ENCODE measurements at regions not wholly inside any gene's neighbourhood (a gene's known extent, or its start where the extent isn't known, plus 50 kb on each side); places are given as distances from the start of the nearest gene placed in this dataset.

GRCh38 chr7:85833066-85833465 is 646.2 kb upstream of the SEMA3D start:
- intact Hi-C loops (cut with DNase I) = no loop called here
- Histone ChIP-seq H3K4me1 (no peaks in the 10 kb centered on the region), H3K27ac (no peak overlapping the region), H3K4me3 (no peak overlapping the region), H3K27me3 (no peaks in the 10 kb centered on the region), H3K9me3 (no peaks in the 10 kb centered on the region), H3K36me3 (no peaks in the 10 kb centered on the region)
- 61 to 66% (median 64%) methylated on average over 3 of the region's 3 CpGs for WGBS, 4 donors
- ATAC-seq = no peak
- TF ChIP-seq POLR2A (IDR thresholded peaks at IDR 0.05) (no peak), CTCF (IDR thresholded peaks at IDR 0.05) (no peak)
- DNase-seq = no peak

DNA sequence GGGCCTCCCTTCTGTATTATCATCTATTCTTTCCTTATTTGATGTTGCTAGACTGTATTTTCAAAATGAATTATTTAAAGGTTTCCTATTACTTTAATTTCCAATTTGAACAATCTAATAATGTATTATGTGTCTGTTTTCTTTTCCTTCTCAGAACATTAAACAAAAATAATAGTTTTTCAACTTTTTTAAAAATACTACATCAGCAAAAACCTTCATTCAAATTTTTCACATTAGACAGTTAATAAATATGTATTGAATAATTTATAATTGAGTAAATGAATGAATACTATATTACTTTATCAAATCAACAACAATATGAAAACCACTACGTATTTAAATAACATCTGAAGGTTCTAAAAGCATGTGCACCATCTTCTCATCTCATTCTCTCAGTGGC is 644.1 kb upstream of the SEMA3D start:
- Histone ChIP-seq H3K9me3 (no peaks in the 10 kb centered on the region), H3K27ac (no peak overlapping the region), H3K4me1 (no peaks in the 10 kb centered on the region), H3K4me3 (no peak overlapping the region), H3K27me3 (no peaks in the 10 kb centered on the region), H3K36me3 (no peaks in the 10 kb centered on the region)
- TF ChIP-seq CTCF (IDR thresholded peaks at IDR 0.05) (no peak), POLR2A (IDR thresholded peaks at IDR 0.05) (no peak)
- ATAC-seq (no peak), DNase-seq (no peak)
- intact Hi-C loops (cut with DNase I) = no loop called here
- 64 to 73% (median 67%) methylated on average over 1 of the region's 1 CpG for WGBS, 4 donors

DNA sequence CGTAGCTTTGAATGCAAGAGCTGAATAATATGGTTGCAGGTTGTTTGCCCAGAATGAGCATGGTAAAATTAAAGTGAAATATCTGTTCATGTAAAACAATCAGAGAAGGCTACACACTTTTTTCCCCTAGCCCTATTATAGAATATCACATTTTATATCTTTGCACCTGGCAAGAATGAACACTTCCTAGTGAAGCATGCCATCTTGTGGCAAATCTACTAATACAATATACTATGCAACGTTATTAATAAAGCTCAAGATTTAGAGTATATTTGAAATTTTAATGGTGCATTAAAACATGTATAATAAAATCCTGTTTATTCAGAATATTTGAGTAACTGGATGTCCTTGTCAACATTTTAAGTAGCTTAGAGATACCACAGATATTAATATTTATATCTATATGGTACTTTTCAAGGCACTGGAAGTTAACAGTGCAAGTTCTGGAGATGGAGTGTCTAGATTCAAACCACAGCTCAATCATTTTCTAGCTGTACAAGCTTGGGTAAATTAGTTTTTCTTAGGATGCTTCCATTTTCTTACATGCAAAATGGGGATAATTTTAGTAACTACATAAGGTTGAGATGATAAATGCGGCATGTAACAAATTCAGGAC is 643.1 kb upstream of the SEMA3D start:
- intact Hi-C loops (cut with DNase I) = no loop called here
- H3K4me3 ChIP-seq = no peak overlapping the region
- no peaks in the 10 kb centered on the region for H3K4me1 ChIP-seq
- no peak overlapping the region for H3K27ac ChIP-seq
- no peak for DNase-seq
- no peak for ATAC-seq
- peak in 2 of 12 donors; percentile 15 to 30 for TF ChIP-seq CTCF (IDR thresholded peaks at IDR 0.05)
- TF ChIP-seq POLR2A (IDR thresholded peaks at IDR 0.05) = no peak
- WGBS, 4 donors = 61 to 66% (median 64%) methylated on average over 3 of the region's 3 CpGs
- no peaks in the 10 kb centered on the region for H3K9me3 ChIP-seq
- no peaks in the 10 kb centered on the region for H3K36me3 ChIP-seq
- H3K27me3 ChIP-seq = no peaks in the 10 kb centered on the region

GRCh38 chr7:85829176-85829575 is 642.3 kb upstream of the SEMA3D start:
- no peak for TF ChIP-seq POLR2A (IDR thresholded peaks at IDR 0.05)
- no peak for TF ChIP-seq CTCF (IDR thresholded peaks at IDR 0.05)
- 82 to 90% (median 84%) methylated on average over 1 of the region's 1 CpG for WGBS, 4 donors
- no peaks in the 10 kb centered on the region for H3K9me3 ChIP-seq

More at GRCh38 chr7:85829176-85829575, 642.3 kb upstream of the SEMA3D start:
- ATAC-seq = no peak
- Histone ChIP-seq H3K4me1 (no peaks in the 10 kb centered on the region), H3K27ac (no peak overlapping the region), H3K36me3 (no peaks in the 10 kb centered on the region), H3K4me3 (no peak overlapping the region), H3K27me3 (no peaks in the 10 kb centered on the region)
- no peak for DNase-seq
- intact Hi-C loops (cut with DNase I) = no loop called here

All from heart left ventricle (tissue), 16 donors.